Sigmoid colon (tissue), 4 donors: ENCODE measurements at regions not wholly inside any gene's neighbourhood (a gene's known extent, or its start where the extent isn't known, plus 50 kb on each side); places are given as distances from the start of the nearest gene placed in this dataset.

Experiments used
- POLR2AphosphoS5 ChIP-seq, 4 donors: sonication (generic); formaldehyde crosslinking; IDR thresholded peaks; one replicate each; pipeline ENCODE4 v1.6.1; 2017; ENCODE audit warnings: antibody characterized with exemption in 4 of 4
- TF ChIP-seq, protein P1 (sequence below), 4 experiments: fragments of 450-650 bp in 3 of 4; fragments of 200-600 bp in 1 of 4; IDR thresholded peaks; one replicate each; pipeline ENCODE4 v1.5.1; 2016 to 2019; ENCODE audit warnings: antibody characterized with exemption in 4 of 4, mild to moderate bottlenecking in 3 of 4, moderate library complexity in 2 of 4

DNA sequence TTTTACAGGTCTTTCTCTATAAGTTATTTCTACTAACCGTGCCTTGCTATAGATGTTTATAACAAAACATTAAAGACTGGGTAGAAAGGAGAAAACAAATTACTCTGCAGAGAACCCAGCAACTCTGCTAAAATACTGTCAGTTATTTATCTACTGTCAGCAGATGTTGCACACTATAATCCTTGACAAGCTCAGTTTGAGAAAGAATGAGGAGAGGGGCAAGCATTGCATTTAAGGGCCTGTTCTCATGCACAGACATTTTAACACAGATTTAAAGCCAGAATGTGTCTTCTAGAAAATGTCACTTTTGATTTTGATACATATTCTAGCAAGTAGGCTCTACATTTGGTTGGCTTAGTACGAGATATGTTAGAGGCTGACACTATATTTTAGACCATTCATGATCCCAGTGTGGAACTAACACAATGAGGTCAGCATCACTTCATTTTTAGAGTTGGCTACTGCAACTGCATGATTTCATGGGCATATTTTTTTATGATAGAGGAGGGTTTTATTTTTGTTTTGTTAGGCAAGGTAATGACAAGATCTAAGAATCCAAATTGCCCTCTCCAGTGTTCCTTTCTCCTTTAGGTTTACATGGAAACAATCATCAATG lies 516.4 kb downstream of the ZEB2 start:
- TF ChIP-seq POLR2AphosphoS5 (IDR thresholded peaks at IDR 0.05), result no peak
- TF ChIP-seq, protein P1, sequence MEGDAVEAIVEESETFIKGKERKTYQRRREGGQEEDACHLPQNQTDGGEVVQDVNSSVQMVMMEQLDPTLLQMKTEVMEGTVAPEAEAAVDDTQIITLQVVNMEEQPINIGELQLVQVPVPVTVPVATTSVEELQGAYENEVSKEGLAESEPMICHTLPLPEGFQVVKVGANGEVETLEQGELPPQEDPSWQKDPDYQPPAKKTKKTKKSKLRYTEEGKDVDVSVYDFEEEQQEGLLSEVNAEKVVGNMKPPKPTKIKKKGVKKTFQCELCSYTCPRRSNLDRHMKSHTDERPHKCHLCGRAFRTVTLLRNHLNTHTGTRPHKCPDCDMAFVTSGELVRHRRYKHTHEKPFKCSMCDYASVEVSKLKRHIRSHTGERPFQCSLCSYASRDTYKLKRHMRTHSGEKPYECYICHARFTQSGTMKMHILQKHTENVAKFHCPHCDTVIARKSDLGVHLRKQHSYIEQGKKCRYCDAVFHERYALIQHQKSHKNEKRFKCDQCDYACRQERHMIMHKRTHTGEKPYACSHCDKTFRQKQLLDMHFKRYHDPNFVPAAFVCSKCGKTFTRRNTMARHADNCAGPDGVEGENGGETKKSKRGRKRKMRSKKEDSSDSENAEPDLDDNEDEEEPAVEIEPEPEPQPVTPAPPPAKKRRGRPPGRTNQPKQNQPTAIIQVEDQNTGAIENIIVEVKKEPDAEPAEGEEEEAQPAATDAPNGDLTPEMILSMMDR (IDR thresholded peaks at IDR 0.05), result no peak
